NCI-H2029 treated with DMSO at 0.1 percent for 48 hours (cell line): ENCODE measurements at regions not wholly inside any gene's neighbourhood (a gene's known extent, or its start where the extent isn't known, plus 50 kb on each side); places are given as distances from the start of the nearest gene placed in this dataset.
A peak's percentile ranks its signal among the peaks of the same experiment; 100 is the strongest.

ENCODE experiments used
- DNase-seq: peaks from one replicate; lab custom pipeline; 2025; lab: John Stamatoyannopoulos, UW

DNA sequence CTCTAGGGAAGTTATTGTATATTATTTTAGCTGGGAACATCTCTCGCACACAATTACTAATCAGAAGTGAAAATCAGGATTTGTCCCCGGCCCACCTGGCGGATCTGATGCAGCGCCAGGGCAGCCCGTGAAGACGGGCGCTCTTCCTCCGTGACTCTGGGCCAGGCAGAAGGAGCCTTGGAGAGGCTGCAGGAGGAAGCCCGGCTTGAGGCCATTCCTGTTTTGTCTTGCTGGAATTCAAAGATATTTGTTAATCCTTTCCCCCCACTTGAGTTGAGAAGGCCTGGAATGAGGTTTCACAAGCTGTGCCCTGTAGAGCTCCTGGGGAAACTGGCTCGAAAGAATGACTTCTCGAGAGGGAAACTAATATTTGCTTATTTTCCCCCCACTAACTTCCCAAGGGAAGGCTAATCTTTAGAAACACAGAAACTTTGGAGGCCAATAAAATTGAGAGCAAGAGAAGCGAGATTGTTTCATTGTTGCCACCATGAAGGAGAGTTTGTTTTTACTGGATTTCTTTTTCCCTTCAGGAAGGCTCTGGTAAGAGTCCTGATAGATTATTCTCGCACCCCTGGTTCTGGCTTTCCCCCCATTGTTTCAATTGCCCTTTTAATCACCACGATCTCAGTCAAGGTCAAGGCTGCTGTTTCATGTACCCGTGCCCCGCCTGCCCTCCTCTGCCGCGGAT lies 92.8 kb upstream of the SEPTIN5 start:
- DNase-seq: no peak

DNA sequence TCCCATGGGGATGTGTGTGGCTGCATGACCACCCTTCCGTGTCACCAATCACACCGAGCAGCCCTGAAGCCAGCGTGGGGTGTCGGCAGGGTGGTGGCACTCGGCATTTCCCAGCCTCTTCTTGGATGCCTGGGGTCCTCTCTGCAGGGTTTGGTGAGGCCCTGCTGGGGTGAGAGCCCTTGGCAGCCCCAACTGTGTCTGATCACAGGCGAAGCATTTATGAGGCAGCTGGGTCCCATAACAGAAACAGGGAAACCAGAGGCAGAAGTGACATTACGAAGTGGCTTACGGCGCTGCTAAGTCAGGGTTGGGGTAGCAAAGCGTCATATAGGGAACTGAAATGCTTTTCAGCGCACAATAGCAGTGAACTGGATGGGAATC lies 92.3 kb upstream of the SEPTIN5 start:
- no peak for DNase-seq

DNA sequence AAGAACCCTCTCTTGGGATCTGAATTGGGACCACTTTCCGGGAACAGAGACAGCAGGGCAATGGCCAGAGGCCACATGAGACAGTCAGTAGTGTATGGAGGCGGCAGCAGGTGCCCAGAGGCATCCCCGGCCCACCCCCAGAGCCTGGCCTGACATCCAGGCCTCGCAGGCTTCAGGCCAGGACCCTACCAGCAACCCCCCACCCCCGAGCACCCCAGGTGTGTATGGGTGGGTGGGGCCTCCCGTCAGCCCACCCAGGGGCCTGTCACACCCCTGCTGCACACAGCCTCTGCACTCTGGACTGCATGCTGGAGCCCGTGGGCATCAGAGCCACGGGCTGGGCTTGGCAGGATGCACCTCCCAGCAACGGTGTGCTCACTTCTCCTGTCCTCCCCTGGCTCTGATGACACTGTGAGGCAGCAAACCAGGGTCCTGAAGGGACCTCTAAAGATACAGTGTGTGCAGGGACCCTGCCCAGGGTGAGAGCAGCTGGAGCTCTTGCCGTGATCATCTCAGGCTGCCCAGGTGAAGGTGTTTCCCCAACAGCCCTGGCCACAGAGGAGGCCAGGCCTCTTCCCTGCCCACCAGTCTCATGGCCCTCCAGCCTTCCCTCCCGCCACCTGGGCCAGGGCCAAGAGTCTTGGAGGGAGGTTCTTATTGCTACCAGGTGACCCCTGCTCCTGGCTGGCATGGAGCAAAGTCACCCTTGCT lies 88.8 kb upstream of the SEPTIN5 start:
- DNase-seq: no peak

DNA sequence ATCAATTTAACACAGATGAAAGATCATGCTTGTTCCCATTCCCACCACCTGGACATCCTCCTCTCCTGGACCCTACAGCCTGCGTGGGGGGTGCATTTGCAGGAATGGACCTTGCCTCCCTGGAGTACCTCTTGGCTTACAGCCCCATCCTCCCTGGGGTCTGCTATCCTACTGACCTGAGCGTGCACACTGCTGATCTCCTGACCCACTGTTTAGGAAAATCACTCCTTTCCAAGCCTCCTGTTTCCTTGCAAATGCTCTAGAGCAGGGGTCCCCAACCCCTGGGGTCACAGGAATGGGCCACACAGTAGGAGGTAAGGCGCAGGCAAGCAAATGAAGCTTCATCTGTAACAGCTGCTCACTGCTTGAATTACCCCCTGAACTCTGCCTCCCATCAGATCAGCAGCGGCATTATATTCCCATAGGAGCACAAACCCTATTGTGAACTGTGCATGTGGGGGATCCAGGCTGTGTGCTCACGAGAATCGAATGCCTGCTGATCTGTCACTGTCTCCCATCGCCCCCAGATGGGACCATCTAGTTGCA lies 88.2 kb upstream of the SEPTIN5 start:
- no peak for DNase-seq

DNA sequence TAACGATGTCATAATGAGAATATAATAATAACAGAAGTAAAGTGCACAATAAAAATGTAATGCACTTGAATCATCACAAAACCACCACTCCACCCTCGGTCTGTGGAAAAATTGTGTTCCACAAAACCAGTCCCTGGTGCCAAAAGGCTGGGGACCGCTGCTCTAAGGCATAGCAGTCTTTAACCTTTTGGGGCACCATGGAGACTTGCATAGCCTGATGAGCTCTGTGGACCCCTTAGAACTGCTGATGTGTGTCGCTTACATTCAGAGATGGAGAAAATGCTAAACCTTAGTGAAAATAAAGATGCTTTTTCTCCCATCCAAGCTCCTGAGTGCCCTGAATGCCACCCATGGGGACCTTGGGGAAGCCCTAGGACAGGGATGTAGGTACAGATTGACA lies 87.6 kb upstream of the SEPTIN5 start:
- DNase-seq: no peak

DNA sequence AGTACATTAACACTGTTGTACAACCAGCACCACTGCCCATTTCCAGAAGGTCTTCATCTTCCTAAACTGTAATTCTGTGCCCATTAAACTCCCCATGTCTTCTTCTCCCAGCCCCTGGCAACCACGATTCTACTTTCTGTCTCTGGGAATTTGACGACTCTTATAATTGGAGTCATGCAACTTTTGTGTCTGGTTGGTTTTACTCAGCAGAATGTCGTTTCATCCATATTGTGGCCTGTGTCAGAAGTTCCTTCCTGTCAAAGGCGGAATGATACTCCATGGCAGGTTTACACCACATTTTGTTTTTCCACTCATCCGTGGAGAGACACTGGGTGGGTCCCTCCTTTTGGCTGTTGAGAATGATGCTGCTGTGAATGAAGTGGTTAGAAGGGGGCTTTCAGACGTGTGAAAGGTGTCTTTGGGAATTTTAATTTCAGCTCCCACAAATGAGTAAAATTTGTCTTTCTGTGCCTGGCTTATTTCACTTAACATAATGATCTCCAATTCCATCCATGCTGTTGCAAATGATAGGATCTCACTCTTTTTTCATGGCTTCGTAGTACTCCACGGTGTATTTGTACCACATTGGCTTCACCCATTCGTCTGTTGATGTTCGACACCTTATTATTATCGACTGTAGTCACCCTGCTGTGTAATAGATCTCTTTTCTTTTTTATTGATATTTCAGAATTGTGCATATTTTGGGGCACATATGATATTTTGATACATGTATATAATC lies 86.1 kb upstream of the SEPTIN5 start:
- DNase-seq: no peak

DNA sequence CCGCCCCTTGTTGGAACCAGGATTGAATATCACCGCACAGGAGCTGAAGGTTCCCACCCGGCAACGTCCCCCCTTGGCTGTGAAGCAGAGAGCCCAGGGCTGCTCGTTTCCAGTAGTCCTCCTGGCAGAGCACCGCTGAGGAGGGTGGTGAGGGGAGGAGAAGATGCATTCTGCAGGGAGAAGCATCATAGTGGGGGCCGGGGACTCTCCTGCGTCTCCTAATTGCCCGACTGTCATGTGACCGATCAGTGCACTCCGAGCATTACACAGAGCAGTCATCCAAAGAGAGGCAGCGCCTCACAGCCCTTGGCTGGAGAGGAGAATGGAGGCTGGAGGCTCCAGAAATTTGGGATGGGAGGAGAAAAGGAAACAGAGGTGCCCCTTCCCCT lies 85.0 kb upstream of the SEPTIN5 start:
- no peak for DNase-seq

DNA sequence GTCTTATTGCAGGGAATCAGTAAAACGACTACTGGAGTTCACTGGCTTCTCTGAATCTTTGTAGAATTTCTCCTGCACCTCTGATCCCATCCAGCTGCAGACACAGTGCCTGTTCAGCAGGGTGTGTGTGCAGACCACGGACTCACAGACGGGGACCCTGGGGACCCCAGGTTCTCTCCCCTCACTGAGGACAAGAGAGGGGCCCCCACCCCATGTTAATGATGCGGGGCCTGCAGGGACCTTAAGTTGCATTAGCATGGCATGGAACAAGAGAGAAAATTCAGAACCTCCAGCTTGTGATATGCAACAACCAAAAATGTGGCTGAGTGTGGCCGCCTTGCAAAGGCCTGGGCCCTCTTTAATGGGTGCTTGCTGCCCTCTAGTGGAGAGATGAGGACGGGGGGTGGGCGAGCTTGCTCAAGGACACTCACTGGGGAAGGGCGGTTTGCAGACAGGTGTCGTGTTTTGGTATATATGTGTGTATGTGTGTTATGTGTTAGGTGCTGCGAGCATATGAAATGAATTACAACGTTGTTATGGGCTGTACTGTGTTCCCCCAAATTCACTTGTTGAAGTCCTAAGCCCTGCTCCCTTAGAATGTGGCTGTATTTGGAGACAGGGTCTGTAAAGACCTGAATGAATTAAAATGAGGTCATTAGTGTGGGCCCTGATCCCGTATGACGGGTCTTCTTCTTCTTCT lies 84.4 kb upstream of the SEPTIN5 start:
- peak; percentile 54 for DNase-seq

DNA sequence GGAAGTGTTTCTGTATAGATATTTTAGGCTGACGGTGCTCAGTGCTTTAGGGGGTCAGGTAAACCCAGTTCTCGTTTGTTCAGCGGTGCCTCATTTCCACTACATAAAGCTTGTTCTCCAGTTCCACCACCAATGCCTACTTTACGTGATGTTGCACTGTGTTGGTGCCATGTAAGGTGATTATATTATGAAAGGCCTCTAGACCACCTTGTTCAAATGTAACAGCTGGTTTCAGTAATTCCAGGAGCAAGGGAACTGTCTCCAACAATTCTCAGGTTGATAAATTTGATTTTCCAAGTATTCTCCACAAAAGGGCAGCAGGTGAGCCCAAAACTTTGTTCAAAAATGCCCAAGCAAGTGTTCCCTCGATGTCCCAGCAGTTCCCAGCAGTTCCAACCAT lies 83.7 kb upstream of the SEPTIN5 start:
- DNase-seq: no peak

DNA sequence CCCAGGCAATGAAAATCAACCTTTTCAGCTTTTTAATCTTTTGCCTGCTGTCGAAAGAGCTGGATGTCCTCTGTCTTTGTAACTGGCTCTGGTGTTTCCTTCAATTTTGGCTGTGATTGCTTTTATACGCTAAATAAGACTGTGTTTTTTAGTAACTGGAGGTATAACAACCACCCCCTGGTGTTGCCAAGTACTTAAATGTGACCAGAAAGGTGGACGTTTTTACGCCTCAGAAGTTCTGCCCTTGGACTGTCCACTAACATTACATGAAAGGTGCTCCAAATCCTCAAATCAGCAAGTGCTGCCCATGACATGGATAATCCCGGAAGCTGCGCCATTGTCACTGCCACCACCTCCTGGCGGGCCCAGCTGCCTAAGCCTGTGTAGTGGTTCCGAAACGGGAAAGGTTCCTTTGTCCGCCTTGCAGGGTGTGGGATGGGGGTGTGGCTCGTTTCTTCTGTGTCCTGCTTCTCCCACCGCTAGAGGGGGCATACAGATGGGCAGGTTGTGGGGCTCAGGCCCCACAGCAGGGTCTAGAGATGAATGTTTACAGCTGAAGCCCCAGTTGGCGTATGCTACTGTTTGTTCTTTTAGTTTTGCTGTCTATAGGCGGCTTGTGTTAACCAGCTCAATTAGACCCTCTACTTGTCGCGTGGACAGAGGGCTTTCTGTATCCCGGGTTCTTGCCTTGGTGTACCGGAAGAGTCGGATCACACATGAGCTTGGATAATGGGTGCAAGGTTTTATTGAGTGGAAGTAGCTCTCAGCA lies 82.2 kb upstream of the SEPTIN5 start:
- DNase-seq: no peak

DNA sequence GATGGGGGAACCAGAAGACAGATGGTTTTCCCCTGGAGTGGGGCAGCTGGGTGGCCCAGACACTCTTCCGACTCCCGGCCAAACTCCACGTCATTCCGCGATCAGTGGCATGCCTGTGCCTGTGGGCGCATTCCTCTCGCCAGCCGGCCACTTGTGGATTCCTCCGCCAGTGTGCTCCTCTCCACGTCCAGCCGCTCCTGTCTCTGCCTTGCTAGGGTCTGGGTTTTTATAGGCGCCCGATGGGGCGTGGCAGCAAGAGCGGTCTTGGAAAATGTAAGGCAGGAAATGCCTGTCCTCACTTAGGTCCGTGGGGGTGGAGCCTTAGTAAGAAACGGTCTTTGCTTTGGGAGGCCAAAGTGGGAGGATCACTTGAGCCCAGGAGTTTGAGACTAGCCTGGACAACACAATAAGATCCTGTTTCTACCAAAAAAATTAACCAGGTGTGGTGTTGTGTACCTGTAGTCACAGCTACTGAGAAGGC lies 81.6 kb upstream of the SEPTIN5 start:
- DNase-seq: no peak

DNA sequence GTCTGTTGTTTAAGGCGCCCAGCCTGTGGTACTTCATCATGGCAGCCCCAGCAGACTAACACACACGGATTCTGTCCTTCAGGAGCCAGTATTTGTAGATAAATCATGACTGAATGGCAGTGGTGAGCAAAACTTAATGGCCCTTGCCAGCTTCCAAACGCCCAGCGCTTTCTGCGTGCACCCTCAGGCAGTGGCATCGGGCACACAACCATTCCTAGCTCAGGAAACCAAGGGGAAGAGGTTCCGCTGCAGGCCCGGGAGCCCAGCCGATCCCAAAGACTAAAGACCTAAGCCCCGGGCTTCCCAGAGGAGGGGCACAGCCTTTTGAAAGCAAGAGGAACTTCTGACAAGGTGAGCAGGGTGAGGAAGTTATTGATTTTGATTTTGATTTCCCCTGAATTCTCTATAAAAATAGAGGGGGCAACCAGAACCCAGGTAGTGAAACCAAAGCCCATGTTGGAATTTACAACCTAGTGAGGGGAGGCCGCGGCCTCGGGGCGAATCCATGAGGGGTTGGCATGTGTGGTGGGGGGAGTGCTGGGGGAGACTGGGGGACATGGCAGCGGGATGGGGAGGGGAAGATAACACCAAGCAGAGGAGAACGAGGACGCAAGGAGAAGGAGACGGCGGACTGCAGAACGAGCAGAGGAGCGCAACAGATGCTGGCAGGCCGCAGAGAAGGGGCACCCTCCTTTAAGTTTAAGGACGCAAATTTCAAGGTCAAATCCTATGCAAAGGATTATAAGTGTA lies 79.9 kb upstream of the SEPTIN5 start:
- no peak for DNase-seq

DNA sequence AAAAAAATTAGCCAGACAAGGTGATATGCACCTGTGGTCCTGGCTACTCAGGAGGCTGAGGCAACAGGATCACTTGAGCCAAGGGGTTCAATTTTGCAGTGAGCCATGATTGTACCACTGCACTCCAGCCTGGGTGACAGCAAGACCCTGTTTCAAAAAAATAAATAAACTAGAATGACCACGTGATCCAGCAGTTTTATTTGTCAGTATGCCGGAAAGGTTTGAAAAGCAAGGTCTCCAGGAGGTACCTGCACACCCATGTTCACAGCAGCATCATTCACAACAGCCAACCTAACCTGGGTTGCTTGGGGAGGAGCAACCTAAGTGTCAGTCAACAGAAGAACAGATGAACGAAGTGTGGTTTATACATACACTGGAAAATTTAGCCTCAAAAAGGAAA lies 78.7 kb upstream of the SEPTIN5 start:
- no peak for DNase-seq

DNA sequence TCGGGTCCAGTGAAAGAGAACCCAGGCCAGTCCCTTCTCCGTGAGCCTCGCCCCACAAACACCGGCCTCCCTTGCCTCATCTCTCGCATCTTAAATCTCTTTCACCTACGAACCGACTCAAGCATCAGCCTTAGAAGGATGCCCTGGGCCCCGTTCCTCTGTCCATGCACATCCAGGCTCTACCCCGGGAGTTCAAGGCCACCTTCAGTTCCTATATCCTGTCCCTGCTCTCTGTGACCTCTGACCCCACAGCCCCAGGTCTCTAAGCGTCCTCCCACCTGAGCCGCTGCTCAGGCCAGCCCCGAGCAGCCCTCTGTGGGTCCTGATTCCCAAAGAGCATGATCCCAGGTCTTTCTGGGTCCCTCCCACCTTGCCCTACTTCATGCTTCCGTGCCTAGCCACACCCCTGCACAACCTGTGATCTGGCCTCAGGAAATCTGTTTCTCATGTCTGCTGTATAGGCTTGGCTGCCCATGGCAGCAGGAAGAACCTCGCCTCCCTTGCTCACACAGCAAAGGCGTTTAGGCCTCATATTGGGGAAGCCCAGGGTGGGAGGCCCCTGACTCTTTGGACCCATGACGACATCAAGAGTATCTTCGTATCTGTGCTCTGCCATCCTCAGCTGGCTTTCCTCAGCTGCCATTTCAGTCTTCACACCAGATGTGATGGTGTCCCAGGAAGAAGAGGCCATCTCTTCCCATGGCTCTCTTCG lies 77.5 kb upstream of the SEPTIN5 start:
- no peak for DNase-seq

DNA sequence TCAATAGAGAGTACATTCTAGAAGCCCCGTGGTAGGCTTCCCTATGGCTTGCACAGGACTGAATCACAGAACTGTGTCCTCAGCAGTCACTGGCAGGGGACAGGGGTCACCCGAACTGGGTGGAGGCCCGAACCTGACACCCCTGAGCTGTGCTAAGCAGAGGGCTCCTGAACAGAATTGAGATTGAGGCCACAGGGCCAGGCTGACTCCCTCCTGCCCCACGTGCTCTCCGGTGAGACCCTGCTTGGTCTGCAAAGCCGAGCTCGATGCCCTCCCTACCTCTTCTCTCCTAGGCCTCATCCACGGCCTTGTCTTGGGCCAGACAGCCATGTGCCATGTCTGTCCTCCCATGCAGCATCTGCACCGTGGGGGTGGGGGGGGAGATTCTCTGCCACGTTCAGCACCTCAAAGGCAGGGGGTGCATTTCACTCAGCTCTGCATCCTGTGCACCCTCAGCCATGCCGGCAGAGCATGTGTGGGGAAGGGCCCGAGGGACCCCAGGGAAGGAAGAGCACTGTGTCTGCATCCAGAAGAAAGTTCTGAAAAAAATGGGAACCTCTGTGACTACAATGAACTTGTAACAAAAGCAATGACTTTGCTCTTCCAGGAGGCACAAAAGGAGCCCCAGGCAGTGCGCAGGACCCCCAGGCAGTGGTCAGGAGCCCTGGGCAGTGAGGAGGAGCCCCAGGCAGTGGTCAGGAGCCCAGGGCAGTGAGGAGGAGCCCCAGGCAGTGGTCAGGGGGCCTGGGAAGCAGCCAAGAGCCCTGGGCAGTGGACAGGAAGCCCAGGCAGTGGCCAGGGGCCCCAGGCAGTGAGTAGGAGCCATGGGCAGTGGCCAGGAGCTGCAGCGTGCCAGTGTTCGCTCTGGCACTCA lies 76.7 kb upstream of the SEPTIN5 start:
- DNase-seq: no peak

DNA sequence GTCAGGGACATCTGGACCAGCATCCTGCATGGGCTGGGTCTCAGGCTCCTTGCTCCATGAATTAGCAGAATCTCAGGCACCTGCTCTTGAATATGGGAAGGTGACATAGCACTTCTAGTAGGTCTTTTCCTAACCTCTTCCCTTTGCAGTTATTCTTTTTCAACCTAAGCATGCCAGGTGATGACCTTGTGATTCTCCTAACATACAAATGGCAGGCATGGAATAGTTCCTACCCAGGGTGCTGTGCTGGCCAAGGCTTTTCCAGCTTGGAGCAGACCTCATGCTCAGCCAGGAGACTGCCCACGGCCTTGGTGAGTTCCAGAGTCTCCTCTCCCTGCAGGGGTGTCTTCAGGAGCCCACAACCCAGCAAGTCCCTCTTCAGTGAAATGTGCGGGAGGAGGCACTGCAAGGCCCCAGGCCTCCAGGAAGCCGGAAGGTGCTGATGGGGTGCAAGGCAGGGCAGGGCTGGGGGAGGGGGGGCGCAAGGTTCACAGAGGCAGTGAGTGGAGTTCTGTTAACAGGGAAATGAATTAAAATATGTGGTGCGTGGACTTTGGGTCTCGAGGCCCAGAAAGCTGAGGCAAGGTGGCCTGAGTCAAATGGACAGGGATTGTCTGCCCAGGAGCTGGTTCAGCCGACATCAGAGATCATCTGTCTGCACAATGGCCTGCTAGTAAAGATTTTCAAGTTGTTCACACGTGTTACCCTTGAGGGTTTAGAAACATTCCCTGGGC lies 75.9 kb upstream of the SEPTIN5 start:
- no peak for DNase-seq

DNA sequence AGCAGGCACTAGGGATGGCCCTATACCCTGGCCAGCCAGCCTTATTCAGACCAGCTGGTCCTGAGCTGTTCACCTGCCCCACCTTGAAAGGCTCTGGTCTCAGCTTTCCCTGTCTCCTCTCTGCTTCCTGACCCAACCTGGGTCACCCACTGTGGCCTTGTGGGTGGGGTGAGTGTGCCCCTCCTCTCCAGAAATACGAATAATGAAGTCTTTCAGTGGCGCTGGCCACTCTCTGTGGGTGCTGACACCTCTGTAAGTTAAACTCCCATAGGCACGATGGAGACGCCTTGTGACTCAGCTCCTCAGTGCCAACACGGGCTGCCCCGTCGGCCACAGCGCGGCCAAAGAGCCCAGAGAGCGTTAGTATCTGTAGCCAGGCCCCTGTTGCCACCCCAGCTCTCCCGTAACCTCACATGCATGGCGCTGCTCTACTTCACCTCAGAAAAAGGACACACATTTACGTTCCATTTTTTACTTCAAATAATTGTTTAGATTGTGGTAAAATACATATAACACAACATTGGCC lies 74.6 kb upstream of the SEPTIN5 start:
- DNase-seq: no peak

DNA sequence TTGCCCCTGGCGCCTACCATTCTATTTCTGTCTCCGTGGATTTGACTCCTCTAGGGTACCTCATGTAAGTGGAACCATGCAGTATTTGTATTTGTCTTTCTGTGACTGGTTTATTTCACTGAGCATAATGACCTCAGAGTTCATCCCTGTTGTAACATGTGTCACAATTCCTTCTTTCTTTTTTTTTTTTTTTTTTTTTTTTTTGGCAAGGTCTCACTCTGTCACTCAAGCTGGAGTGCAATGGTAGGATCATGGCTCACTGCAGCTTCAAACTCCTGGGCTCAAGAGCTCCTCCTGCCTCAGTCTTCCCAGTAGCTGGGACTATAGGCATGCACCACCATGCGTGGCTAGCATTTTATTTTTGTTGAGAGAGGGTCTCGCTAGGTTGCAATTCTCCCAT lies 74.0 kb upstream of the SEPTIN5 start:
- DNase-seq: no peak
